ENCODE measurements at regions not wholly inside any gene's neighbourhood (a gene's known extent, or its start where the extent isn't known, plus 50 kb on each side); places are given as distances from the start of the nearest gene placed in this dataset.

GRCh38 chr3:106758459-106758858, 618.8 kb upstream of the CCDC54 start:
- no peak for DNase-seq (ENCODE audit: low read depth)
- H3K4me3 ChIP-seq (ENCODE audit: low read depth, low read length), result no peak overlapping the region
- no peak for TF ChIP-seq CTCF (IDR thresholded peaks at IDR 0.05; ENCODE audit: insufficient read depth, low read length)

DNA sequence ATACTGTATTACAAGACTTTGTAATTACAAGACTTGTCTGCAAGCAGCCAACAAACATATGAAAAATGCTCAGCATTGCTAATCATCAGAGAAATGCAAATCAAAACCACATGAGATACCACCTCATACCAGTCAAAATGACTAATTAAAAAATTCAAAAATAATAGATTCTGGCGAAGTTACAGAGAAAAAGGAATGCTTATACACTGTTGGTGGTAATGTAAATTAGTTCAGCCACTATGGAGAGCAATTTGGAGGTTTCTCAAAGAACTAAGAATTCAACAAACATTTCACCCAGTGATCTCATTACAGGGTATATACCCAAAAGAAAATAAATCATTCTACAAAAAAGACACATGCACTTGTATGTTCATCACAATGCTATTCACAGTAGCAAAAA, 617.5 kb upstream of the CCDC54 start:
- DNase-seq (ENCODE audit: low read depth), result peak; percentile 28
- TF ChIP-seq CTCF (IDR thresholded peaks at IDR 0.05; ENCODE audit: insufficient read depth, low read length), result no peak
- H3K4me3 ChIP-seq (ENCODE audit: low read depth, low read length), result no peak overlapping the region

- H3K4me3 ChIP-seq (ENCODE audit: low read depth, low read length), result no peak overlapping the region
- peak; percentile 97 for DNase-seq (ENCODE audit: low read depth)
- no peak for TF ChIP-seq CTCF (IDR thresholded peaks at IDR 0.05; ENCODE audit: insufficient read depth, low read length)
Observed at GRCh38 chr3:106765342-106765741, 611.9 kb upstream of the CCDC54 start.

GRCh38 chr3:106768941-106769480, 608.2 kb upstream of the CCDC54 start:
- no peak for DNase-seq (ENCODE audit: low read depth)
- H3K4me3 ChIP-seq (ENCODE audit: low read depth, low read length), result no peak overlapping the region
- TF ChIP-seq CTCF (IDR thresholded peaks at IDR 0.05; ENCODE audit: insufficient read depth, low read length), result no peak

GRCh38 chr3:106773795-106774194, 603.4 kb upstream of the CCDC54 start:
- DNase-seq (ENCODE audit: low read depth), result no peak
- TF ChIP-seq CTCF (IDR thresholded peaks at IDR 0.05; ENCODE audit: insufficient read depth, low read length), result no peak
- H3K4me3 ChIP-seq (ENCODE audit: low read depth, low read length), result no peak overlapping the region

GRCh38 chr3:106783231-106783630, 594.0 kb upstream of the CCDC54 start:
- TF ChIP-seq CTCF (IDR thresholded peaks at IDR 0.05; ENCODE audit: insufficient read depth, low read length), result no peak
- DNase-seq (ENCODE audit: low read depth), result no peak
- no peak overlapping the region for H3K4me3 ChIP-seq (ENCODE audit: low read depth, low read length)

- DNase-seq (ENCODE audit: low read depth), result no peak
- TF ChIP-seq CTCF (IDR thresholded peaks at IDR 0.05; ENCODE audit: insufficient read depth, low read length), result no peak
- no peak overlapping the region for H3K4me3 ChIP-seq (ENCODE audit: low read depth, low read length)
Observed at GRCh38 chr3:106789276-106789675, 588.0 kb upstream of the CCDC54 start.
